ENCODE measurements at regions not wholly inside any gene's neighbourhood (a gene's known extent, or its start where the extent isn't known, plus 50 kb on each side); places are given as distances from the start of the nearest gene placed in this dataset.
"Not testable (repeated sequence)": the region's sequence is repeated elsewhere in the genome, so short reads cannot be mapped to it uniquely, and the experiment has no call there.

GRCh38 chr7:119936836-119937235 is 336.1 kb upstream of the KCND2 start:
- no peak for DNase-seq (ENCODE audit: low read depth)

GRCh38 chr7:119937745-119938144 is 335.2 kb upstream of the KCND2 start:
- DNase-seq (ENCODE audit: low read depth): no peak

GRCh38 chr7:119943942-119944600 is 328.9 kb upstream of the KCND2 start:
- DNase-seq (ENCODE audit: low read depth): peak; percentile 16

GRCh38 chr7:119944601-119944972 is 328.4 kb upstream of the KCND2 start:
- DNase-seq (ENCODE audit: low read depth): no peak

GRCh38 chr7:119945822-119946221 is 327.2 kb upstream of the KCND2 start:
- no peak for DNase-seq (ENCODE audit: low read depth)

GRCh38 chr7:119949053-119949452 is 323.9 kb upstream of the KCND2 start:
- no peak for DNase-seq (ENCODE audit: low read depth)

GRCh38 chr7:119950390-119951041 is 322.5 kb upstream of the KCND2 start:
- DNase-seq (ENCODE audit: low read depth): not testable (repeated sequence)

GRCh38 chr7:119951614-119952013 is 321.4 kb upstream of the KCND2 start:
- not testable (repeated sequence) for DNase-seq (ENCODE audit: low read depth)

- DNase-seq (ENCODE audit: low read depth): no peak
Observed at GRCh38 chr7:119957335-119957734, 315.6 kb upstream of the KCND2 start.

- no peak for DNase-seq (ENCODE audit: low read depth)
Observed at GRCh38 chr7:119959811-119960210, 313.2 kb upstream of the KCND2 start.

- no peak for DNase-seq (ENCODE audit: low read depth)
Observed at GRCh38 chr7:119963654-119964053, 309.3 kb upstream of the KCND2 start.

GRCh38 chr7:119964065-119964464 is 308.9 kb upstream of the KCND2 start:
- no peak for DNase-seq (ENCODE audit: low read depth)

GRCh38 chr7:119964788-119965542 is 308.0 kb upstream of the KCND2 start:
- DNase-seq (ENCODE audit: low read depth): peak; percentile 36

- DNase-seq (ENCODE audit: low read depth): peak; percentile 37
Observed at GRCh38 chr7:119967221-119967620, 305.8 kb upstream of the KCND2 start.

- DNase-seq (ENCODE audit: low read depth): not testable (repeated sequence)
Observed at GRCh38 chr7:119968411-119968810, 304.6 kb upstream of the KCND2 start.

- DNase-seq (ENCODE audit: low read depth): no peak
Observed at GRCh38 chr7:119969054-119969453, 303.9 kb upstream of the KCND2 start.

- DNase-seq (ENCODE audit: low read depth): no peak
Observed at GRCh38 chr7:119969763-119970162, 303.2 kb upstream of the KCND2 start.

GRCh38 chr7:119974972-119975371 is 298.0 kb upstream of the KCND2 start:
- DNase-seq (ENCODE audit: low read depth): no peak

GRCh38 chr7:119982884-119983283 is 290.1 kb upstream of the KCND2 start:
- no peak for DNase-seq (ENCODE audit: low read depth)

- DNase-seq (ENCODE audit: low read depth): no peak
Observed at GRCh38 chr7:119983468-119983867, 289.5 kb upstream of the KCND2 start.

- DNase-seq (ENCODE audit: low read depth): no peak
Observed at GRCh38 chr7:119984247-119984646, 288.7 kb upstream of the KCND2 start.

GRCh38 chr7:119988401-119988800 is 284.6 kb upstream of the KCND2 start:
- DNase-seq (ENCODE audit: low read depth): no peak

GRCh38 chr7:119994928-119995327 is 278.0 kb upstream of the KCND2 start:
- DNase-seq (ENCODE audit: low read depth): no peak

All from RPMI7951 (cell line).